NCI-H1436 (cell line): ENCODE measurements at regions not wholly inside any gene's neighbourhood (a gene's known extent, or its start where the extent isn't known, plus 50 kb on each side); places are given as distances from the start of the nearest gene placed in this dataset.
"Not testable (repeated sequence)": the region's sequence is repeated elsewhere in the genome, so short reads cannot be mapped to it uniquely, and the experiment has no call there.

Experiments
- DNase-seq: peaks from one replicate; lab custom pipeline; 2025; lab: John Stamatoyannopoulos, UW

GRCh38 chr1:114263343-114263742 lies 109.7 kb upstream of the SYT6 start:
- no peak for DNase-seq

DNA sequence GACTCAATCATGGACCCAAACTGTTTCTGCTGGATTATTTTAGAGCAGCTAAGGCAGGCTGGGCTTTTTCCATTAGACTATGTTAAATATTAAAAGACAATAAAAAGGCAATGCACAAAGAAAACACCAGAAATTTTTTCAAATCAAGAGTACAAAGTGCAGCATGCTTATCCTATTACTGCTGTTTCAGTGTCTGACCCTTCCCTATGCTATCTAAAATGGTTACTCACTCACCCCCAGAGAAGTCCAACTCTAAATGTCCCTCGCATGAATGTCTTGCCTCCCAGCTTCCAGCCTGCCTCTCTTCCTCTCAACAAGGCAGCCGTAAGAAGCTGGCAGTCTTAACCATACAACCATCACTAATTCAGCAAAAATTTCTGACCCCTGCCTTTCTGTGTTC lies 108.7 kb upstream of the SYT6 start:
- no peak for DNase-seq

GRCh38 chr1:114260805-114261484 lies 107.3 kb upstream of the SYT6 start:
- DNase-seq: no peak

- DNase-seq: no peak
These were observed 106.0 kb upstream of the SYT6 start for GRCh38 chr1:114259511-114260160.

DNA sequence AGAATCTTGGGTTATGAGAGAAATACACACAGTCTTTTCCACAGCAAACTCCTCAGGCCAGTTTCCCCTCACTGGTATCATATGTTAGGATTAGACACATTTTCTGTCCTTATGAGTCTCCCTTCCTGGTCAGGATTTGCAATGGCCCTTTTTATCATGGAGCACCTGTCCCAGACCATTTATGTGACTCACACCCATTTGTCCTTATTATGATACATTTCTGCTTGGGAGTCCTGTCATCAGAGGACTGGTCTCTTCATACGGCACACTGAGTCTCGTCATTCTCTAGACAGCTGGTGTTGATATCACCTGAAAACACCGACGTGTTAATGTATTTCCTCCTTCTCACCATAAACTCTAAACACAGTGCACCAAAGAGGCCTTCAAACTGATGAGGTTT lies 105.0 kb upstream of the SYT6 start:
- DNase-seq: no peak

- DNase-seq: no peak
These were observed 104.4 kb upstream of the SYT6 start for GRCh38 chr1:114258074-114258473.

DNA sequence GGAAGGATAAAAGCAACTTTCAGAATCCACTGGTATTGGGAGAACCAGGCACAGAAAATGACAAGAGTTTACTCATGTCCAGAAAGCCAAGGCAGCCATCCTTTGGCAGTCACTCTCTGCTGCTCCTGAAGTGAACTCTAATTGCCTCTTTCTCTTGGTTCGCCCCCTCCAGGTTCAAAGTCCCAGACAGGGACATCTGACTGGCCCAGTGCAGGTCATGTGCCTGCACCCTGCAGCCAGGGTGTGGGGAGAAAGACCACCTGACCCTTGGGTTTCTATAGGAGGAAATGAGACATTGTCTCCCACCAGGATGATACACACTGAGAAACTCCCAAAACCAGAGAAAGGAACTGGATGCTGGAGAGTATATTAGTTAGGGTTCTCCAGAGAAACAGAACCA lies 103.9 kb upstream of the SYT6 start:
- DNase-seq: no peak

DNA sequence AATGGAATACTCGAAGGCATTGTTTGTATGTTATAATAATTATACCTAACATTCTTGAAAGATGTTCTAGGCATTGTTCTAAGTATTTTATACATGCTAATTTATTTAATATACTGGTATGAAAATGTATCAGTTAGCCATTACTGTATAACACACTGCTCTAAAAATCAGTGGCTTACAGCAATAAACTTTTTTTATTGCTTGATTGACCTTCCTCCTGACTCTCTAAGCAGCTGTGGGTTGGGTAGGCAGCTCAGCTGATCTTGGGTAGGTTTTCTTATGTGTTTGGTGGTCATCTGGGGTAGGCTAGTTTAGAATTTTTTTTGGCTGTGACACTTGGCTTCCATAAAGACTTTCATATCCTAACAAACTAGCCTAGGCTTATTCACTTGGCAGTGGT lies 100.2 kb upstream of the SYT6 start:
- DNase-seq: no peak

DNA sequence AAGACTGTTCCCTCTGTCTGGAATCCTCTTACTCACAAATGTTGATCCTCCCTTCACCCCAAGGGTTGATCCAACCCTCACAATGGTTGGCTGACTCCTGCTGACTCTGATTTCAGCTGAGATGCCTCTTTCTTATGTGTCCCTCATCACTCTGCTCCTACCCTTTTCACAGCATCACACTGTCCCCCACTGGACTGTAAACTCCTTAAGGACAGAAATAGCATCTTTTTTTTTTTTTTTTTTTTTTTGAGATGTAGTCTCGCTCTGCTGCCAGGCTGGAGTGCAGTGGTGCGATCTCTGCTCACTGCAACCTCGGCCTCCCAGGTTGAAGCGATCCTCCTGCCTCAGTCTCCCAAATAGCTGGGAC lies 97.9 kb upstream of the SYT6 start:
- no peak for DNase-seq

- no peak for DNase-seq
These were observed 97.3 kb upstream of the SYT6 start for GRCh38 chr1:114250683-114251572.

- DNase-seq: no peak
These were observed 96.0 kb upstream of the SYT6 start for GRCh38 chr1:114249691-114250090.

GRCh38 chr1:114248162-114248561 lies 94.5 kb upstream of the SYT6 start:
- no peak for DNase-seq

DNA sequence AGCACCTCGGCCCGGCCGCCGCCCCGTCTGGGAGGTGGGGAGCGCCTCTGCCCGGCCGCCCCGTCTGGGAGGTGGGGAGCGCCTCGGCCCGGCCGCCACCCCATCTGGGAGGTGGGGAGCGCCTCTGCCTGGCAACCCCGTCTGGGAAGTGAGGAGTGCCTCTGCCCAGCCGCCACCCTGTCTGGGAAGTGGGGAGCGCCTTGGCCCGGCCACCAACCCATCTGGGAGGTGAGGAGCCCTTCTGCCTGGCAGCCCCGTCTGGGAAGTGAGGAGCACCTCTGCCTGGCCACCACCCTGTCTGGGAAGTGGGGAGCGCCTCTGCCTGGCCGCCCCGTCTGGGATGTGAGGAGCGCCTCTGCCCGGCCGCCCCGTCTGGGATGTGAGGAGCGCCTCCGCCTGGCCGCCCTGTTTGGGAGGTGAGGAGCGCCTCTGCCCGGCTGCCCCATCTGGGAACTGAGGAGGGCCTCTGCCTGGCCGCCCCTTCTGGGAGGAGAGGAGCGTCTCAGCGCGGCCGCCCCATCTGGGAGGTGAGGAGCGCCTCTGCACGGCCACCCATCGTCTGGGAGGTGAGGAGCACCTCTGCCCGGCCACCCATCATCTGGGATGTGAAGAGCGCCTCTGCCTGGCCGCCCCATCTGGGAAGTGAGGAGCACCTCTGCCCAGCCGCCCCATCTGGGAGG lies 89.0 kb upstream of the SYT6 start:
- DNase-seq: not testable (repeated sequence)

DNA sequence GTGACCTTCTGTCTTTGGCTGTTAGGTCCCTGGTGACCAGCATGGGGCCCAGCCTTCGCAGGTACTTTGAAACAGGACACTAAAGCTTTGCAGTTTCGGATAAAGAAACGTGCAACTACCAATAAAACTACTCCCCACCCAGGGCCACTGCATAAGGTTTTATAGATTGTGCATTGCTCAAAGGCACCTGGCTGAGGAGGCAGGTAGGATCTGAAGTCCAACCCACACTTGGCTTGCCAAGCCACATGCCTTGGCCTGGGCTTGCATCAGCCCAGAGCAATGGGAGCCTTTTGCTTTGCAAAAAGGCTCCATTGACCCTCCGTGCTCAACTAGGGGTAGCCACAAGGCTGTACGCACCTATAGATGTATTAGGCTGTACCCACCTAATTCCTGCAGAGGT lies 84.4 kb upstream of the SYT6 start:
- no peak for DNase-seq

DNA sequence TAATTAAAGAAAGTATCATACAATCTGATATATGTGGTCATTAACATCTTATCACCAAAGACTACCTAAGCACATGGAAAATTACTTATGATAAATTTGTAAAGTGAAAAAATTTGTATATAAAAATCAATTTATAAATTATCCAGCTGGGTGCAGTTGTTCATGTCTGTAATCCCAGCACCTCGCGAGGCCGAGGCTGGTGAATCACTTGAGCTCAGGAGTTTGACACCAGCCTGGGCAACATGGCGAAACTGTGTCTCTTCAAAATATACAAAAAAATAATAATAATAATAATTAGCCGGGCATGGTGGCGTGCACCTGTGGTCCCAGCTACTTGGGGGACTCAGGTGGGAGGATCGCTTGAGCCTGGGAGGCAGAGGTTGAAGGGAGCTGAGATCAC lies 82.8 kb upstream of the SYT6 start:
- DNase-seq: no peak

GRCh38 chr1:114235960-114236359 lies 82.3 kb upstream of the SYT6 start:
- DNase-seq: no peak

DNA sequence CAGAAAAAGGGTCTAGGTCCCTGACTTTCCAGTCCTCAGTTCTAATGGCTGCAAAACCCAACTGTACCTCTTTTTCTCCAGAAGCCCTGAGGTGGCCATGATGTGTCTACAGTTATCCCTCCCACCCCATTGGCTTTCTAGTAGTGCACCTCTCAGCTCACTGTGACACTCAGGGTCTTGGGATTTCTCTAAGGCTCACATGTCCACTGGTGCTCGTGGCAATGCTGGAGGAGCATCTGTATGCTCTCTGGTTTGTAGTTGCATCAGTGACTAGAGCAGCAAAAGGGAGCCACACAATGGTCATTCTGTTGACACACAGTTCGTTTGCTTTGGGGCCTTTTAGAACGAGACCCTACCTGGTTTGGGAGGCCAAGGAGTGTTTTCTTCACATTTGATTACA lies 81.6 kb upstream of the SYT6 start:
- DNase-seq: no peak

DNA sequence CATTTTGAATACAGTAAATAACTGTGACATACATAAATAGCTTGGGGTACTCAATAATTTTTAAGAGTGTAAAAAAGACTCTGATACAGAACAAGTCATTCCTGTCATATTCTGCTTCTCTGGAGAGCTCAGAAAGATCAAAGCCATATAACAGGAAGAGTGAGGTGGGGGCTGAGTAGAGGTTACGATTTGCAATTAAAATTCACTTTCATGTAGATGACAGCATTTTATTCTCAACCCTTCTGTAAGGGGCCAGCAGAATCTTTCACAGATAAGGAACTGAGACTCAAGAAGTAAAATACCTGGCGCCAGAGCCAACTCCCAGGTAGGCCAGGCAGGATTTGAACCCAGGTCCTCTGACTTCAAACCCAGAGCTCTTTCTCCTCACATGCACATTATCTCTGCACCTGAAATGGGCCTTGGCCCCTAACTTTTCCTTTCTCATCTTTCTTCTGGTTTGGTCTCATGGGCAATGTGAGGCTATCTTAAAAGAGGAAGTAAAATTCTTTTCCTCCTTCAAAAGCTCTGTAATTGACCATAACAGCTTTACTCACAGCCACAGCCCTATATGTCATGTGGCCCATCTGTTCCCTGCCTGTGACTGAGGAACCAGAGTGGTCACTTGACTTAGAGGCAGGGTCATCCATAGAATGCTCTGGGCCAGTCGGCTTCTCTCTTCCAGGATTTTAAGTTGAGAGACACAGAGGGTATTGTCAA lies 80.9 kb upstream of the SYT6 start:
- no peak for DNase-seq

- no peak for DNase-seq
These were observed 79.0 kb upstream of the SYT6 start for GRCh38 chr1:114232691-114233090.

DNA sequence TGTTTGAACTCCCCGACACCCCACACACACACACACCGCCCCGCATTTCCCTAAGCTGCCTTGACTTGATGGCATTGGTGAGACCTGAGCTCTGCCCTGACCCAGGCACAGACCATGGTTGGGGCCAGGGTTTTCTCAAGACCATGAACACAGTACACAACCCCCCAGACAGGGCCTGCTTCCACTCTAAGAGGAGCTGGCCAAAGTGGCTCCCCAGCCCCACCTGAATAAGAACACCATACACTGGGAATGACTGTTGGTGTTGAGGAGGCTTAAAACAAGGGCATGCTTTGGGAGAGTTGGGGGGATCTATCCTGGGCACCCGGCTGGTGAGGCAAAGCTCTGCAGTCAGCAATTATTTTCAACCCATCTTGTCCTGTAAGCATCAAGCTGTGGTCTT lies 77.6 kb upstream of the SYT6 start:
- no peak for DNase-seq

DNA sequence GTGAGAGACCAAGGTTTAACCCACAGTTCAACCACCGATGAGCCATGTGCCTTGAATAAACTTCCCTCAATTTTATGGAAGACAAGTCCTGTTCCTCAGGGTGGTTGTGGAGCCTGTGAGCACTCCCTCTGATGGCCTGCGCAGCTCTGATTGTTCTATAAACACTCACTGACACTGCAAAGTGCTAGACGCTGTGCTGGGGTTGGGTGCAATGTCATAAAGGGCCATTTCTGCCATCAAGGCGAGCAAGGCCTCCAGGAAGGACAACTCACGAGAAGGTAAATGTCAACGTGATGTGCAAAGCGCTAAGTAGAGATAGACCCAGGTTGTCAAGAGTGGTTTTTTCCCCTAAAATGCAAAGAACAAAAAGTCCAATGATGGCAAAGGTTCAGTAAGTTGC lies 75.7 kb upstream of the SYT6 start:
- DNase-seq: no peak

GRCh38 chr1:114227059-114227458 lies 73.4 kb upstream of the SYT6 start:
- DNase-seq: no peak
